ENCODE measurements at regions not wholly inside any gene's neighbourhood (a gene's known extent, or its start where the extent isn't known, plus 50 kb on each side); places are given as distances from the start of the nearest gene placed in this dataset.

DNA sequence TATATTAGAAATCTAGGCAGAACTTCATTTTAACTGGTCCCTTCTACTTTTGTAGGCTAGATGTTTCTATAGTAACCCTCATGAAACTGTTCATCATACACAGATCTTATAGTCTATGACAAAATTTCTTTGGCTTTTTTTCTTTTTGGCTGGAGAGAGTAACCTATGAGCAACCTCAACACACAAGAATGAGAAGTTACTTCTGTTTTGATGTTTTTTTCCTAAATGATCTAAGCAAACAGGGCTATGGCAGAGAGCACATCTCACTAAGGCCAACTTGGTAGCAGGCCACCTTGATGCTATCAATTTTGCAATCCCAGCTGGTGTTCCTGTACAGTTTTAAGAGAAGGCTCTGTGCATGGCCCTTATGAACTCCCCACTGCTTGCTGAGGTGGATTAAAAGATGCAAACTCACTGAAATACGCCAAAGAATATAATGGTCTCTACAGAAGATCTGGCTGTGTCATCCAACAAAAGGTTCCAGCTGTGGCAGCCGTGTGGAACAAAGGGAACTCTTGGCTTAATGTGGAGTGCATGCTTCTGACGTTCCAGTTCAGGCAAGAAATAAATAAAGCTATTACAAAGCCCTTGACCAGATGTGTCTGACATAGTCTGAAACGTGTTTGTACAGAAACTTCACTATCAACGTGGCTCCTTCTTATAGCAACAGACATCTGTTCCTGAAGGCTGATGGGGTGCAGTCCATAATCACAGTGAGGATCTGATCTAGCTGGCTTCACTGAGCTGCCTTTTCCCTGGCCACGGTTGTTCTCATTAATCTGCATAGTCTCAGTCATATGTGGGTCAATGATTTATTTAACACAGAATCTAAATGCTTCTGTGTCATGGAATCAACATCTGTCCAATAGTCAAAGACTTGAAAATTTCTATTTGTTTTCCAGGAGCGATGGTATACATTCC lies 481.1 kb downstream of the BMP2 start:
- no peak for DNase-seq (ENCODE audit: low read depth in 2 of 3, low spot score in 2 of 3)

DNA sequence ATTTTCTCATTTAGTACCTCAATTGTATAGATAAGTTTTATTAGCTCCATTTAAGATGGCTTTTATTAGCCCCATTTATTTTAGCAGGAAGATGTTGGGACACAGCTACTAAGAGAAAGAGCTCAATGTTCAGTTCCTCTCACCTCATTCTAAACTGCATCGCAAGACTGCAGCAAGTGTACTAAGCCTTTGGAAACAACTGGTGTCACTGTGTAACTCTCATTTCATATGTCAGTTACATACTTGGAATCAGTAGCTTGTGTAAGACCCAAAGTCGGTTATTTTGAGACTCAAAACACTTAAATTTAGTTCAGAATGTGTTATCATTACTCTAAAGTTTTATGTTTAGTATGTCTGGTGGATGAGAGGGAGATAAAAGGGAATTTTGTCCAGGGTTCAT lies 482.9 kb downstream of the BMP2 start:
- no peak for DNase-seq (ENCODE audit: low read depth in 2 of 3, low spot score in 2 of 3)

DNA sequence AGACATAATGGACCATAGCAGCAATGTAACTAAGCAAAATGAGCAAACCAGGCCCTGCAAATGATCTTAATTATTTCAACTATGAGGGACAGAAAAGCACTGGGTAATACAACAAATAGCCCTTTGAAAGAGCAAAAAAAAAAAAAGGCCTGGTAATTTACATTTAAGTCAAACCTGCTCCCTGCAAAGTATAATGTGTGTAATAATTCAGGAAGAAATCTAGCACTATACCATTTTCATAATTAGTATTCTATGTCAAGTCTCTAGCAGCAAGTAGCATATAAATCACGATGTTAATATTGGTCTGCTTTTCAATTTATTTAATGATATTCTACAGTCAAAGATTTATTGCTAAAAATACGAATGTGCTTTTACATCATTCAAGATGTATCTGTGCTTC lies 489.6 kb downstream of the BMP2 start:
- DNase-seq (ENCODE audit: low read depth in 2 of 3, low spot score in 2 of 3): no peak

DNA sequence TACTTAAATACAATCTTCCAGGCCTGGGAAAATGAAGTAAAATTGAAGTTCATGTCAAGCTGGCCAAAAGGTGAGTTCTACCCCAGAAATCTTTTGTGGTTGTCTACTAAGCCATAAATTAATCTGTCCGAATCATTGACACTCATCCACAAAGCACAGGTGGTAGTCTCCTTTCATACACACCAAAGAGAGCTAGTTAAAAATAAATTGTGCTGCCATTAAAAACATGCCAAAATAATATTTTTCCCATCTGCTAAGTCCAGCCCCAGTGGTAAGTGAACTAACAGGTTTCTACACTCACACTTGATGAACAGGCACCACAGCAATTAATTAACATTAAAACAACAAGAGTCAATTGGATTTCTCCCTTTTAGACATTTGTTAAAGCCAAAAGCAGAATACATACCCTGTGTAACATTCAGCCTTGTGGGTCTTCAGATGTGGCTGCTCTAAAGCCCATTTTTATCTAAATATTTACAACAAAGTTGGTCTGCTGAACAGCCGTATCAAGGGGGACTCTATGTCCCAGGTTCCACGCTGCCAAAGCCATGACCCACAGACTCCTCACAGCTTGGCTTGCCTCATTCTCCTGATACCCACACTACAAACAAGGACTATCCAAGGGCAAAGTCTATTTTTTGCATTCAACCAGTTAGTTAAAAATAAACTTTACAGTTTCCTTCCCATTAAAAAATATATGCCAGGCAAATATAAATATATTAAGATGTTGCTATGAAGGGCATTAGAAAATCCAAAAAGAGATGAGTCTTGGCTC lies 490.4 kb downstream of the BMP2 start:
- DNase-seq (ENCODE audit: low read depth in 2 of 3, low spot score in 2 of 3): no peak

DNA sequence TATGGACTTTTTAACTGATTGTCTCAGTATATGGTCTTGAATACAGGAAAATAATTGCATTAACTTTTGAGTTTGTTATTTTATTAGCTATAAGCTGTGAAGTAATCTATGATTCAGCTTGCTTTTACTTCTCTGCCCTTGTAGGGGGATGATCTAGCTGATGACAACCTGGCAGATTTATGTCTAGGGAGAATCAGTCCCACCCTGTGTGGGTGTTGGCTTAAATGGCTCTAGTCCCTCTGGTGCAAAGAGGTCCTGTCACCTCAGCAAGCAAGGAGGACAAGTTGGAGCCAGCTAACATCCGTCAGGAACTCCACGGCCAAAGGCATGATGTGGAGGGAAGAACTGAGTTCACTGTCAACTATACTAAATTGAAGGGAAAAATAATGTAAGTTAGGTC lies 495.3 kb downstream of the BMP2 start:
- DNase-seq (ENCODE audit: low read depth in 2 of 3, low spot score in 2 of 3): no peak

DNA sequence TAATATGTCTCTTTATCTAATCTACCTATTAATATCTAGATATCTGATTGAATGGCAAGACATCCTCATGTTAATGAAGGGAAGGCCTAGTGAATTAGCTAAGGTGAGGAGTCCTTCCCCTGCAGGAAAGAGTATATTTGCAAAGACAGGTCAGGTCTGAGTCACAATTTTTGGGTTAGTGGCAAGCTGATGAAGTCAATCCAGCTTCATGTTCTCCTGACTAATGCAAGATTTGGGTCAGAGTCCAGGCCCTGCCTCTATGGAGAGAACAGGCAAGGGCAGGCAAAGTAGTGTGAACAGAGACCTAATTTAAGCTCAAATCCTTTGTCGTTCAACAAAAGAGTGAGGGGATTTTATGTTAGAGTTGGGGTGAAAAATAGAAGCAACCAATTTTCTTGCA lies 496.7 kb downstream of the BMP2 start:
- no peak for DNase-seq (ENCODE audit: low read depth in 2 of 3, low spot score in 2 of 3)

DNA sequence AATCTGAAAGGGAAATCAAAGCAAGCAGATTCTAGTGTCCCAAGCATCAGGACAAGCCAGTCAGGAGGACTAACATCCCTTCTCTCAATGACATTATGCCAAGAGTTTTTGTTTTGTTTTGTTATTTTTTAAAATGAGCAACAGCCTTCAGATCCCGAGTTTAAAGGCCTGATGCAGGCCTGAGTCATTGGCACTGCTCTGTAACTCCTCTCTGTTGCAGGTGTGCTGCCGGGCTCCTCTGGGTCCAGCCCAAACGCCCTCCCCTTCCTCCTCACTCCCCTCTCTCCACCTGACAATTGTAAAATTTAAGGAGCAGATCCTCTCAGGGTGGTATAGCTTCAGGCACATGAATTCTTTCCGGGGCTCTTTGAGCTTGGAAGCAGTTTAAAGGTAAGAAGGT lies 502.0 kb downstream of the BMP2 start:
- DNase-seq (ENCODE audit: low read depth in 2 of 3, low spot score in 2 of 3): no peak

DNA sequence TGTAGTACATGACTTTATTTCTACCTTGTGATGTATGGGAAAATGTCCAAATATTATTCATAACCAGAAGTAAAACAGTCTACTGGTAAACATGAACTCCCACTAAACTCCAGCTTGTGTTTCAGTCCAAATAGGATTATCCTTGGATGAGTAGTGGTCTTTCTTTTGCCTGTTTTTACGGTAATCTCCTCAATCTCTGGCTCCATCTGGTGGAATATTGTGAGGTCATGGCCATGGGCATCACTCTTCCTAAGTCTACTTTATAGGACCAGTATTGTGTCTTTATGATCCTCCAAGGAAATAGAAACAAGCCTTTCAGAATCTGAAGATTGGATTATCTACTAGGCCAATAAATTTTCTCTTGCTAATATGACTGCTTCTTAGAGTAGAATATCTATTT lies 505.0 kb downstream of the BMP2 start:
- no peak for DNase-seq (ENCODE audit: low read depth in 2 of 3, low spot score in 2 of 3)

DNA sequence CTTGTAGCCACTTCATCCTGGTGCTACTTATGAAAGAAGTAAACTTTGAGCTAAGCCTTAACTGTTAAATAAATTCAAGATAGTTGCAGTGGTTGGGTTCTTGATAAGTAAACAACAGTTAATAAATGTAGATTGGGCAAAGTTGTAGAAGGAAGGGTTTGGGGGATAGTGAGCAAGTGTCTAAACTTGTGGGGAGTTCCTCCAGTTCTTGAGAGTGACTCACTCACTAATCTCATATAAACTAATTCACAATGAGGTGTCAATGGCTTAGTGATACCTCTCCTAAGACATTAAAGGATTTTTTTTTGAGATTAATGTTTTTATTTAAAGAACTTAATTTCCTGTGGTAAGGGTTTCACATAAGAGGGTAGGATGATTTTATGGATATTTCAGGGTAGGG lies 507.4 kb downstream of the BMP2 start:
- no peak for DNase-seq (ENCODE audit: low read depth in 2 of 3, low spot score in 2 of 3)

DNA sequence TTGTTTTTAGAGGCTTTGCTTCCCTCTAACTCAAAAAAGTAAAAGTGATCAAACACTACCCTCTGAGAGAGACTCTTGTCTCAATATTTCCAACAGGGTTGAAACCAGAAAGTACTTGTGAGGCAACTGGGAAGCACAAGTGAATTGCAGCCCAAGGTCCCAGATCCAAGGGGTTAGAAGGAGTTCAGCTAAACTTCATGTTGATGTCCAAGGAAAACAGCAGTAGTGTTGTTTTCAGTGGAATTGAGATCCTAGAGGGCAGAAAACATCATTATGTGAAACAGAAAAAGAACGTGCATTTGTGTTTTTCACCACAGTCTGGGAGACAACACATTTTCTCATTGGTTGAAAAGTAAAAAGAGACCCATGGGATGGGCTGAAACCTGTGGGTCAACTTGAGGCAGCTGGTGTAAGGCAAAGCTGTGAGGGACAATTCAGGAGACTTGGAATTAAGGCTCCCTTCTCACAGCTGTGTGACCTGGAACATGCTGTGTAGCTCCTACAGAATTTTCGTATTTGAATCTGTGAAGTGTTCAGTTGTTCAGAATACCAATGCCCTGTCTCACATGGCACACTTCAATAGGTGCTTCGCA lies 508.3 kb downstream of the BMP2 start:
- no peak for DNase-seq (ENCODE audit: low read depth in 2 of 3, low spot score in 2 of 3)

DNA sequence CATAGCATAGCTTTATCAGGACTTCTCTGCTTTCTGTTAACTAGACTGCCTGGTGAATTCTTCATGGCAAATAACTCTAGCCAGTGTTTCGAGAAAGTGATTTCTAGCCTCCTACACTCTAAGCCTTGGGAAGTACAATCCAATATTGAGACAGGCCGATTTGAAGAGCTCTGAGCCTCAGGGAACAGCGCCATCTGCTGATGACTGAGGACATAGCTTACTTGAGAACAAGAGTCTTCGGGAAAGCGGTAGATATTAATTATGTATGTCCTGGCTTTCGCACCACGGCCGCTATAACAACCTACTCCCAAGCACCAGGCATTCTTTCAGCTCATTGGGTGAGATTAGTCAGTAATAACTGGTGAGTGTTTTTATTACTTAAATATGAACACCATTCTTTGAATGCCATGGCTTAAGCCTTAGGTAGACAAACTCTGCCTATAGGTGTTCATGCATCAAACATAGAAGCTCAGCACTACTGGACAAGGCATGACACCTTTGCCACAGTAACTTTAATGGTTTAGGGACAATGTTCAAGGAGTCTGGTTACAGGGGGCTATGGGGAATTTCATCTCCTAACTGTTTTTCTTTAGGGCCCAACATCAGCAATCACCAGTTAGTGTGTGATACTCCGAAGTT lies 518.6 kb downstream of the BMP2 start:
- DNase-seq (ENCODE audit: low read depth in 2 of 3, low spot score in 2 of 3): peak in 1 of 3 experiments; percentile 1

DNA sequence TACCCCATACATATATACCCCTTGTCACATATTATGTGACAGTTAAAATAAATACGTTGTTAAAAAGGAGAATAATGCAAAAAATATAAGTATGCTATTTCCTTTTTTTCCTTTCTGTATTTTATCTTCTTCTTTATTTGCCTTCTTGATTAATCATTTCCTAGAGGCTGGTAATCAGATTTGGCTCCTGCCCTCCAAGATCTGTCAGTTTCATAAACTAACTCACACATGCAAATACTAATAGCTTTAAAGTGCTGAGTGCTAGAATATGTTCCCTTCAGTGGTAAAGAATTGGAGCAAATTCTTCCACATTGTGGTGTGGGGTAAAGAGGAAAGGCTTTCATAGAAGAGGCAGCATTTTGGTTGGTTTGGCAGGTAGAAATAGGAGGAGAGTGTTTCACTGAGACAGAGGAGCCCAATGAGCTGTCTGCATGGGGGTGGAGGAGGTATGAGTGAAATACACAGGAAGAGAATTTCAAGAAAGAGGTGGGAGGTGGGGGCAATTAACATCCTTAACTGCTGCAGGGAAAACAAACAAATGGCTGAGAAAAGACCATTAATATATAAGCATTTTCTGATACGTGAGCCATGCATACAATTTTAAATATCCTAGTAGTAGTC lies 523.9 kb downstream of the BMP2 start:
- no peak for DNase-seq (ENCODE audit: low read depth in 2 of 3, low spot score in 2 of 3)

DNA sequence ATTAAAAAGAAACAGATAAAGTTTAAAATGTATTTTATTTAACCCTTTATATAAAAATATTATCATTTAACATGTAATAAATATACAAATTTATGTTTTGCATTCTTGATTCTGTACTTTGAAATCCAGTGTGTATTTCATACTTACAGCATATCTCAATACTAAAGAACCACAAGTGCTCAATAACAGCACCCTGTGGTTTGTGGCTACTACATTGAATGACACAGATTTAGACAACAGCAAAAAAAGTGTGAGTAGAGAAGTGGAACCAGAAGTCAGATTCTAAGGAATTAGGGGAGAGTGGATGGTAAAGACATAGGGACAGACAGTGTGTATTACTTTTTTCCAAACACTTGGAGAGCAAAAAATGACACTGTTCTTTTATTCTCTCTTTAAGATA lies 524.5 kb downstream of the BMP2 start:
- no peak for DNase-seq (ENCODE audit: low read depth in 2 of 3, low spot score in 2 of 3)

DNA sequence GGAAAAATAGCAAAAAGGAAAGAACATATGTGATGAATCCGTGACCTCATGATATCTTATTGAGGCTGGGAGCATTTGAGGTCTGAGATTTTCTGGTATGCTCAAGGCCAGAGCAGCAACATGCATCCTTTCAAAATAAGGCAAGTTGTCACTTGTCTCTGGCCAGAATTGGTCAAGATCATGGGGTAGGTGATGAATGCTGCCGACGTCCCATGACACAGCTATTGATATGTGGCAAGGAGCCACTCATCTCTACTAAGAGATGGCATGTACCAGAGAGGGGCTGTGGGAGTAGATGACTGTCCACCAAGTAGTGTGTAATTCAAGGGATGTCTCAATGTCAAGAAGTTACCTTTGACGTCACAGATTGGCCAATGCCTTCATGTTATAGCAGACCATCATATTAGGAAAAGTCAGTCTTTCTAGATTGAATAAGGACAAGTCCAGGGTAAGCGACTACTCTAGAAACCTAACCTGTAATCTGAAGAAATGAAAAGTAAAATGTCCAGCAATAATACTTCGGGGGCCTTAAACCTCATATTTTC lies 527.4 kb downstream of the BMP2 start:
- DNase-seq (ENCODE audit: low read depth in 2 of 3, low spot score in 2 of 3): no peak

DNA sequence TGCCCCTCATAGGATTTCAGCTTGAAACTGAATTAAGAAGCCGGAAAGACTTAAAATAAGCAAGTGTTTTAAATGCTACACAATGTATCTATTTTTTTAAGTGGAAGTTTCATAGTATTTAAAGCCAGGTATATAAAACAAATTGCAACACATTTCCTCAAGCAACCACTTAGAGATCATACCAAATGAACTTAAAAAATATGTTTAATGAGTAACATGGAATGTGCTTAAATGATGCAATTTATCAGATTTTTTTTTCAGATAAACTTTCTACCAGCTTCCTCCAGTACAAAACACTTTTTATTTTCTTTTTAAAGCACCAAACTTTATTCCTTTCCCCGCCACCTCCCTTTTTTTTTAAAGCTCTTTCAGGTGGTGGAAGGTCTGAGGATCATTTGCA lies 534.3 kb downstream of the BMP2 start:
- DNase-seq (ENCODE audit: low read depth in 2 of 3, low spot score in 2 of 3): no peak

DNA sequence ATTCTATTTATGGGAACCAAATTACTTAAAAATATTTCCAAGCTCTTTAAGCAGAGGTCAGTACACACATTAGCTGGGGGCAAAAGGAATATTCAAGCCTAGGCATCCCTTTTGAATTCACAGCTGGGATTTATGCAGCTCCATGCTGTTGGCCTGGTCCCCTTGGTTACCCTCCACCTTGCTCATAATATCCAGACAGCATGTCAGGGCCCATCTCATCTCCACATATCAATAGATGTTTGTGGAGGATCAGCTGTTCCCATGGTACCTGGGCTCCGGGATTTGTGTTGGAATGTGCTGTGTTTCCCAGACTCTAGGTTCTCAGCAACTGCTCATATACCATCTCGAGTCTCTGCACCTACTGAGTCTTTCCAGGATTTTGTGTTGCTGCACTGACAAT lies 534.8 kb downstream of the BMP2 start:
- no peak for DNase-seq (ENCODE audit: low read depth in 2 of 3, low spot score in 2 of 3)

DNA sequence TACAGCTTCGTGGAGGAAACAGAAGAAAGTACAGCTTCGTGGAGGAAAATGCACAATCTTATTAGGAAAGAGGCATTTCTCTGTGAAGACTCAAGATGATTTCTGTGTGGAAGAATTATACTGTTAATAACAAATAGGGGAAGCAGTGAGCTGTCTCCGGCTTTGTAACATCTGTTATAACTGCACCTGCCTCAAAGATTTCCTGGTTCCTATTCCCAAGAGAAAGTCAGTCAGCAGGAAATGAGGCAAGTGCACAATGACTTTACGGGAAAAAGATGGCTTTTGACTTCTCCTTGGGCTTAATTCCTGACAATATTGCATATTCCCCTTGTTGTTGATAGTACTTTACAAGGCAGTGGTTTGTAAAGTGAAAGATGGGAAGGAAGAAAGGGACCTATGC lies 538.5 kb downstream of the BMP2 start:
- no peak for DNase-seq (ENCODE audit: low read depth in 2 of 3, low spot score in 2 of 3)

DNA sequence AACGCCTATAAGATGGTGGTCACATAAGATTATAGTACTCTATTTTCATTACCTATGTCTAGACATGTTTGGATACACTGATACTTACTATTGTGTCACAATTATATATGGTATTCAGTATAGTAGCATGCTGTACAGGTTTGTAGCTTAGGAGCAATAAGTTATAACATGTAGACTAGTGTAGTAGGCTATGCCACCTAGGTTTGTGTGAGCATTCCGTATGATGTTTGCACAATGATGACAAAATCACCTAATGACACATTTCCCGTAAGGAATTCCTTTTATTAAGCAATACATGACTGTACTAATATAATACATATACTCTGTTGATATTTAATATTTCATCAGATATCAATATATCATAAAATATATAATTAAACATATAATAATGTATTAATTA lies 540.7 kb downstream of the BMP2 start:
- DNase-seq (ENCODE audit: low read depth in 2 of 3, low spot score in 2 of 3): no peak

DNA sequence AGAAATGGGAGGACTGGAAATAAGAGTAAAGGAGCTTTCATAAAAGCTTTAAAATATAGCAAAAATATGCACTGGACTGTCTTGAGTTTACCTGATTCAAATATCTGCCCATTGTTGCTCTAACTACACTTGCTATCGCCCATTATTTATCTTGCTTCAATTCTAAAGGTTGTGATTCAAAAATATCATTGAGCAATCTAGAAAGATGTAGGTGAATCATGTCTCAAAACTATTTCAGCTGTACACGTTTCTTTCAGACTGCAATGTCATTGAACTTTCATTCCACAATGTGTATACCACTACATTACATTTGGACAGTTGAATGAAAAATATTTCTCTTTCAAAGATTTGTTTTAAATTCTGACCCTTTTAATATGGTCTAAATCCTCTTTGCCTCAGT lies 545.6 kb downstream of the BMP2 start:
- no peak for DNase-seq (ENCODE audit: low read depth in 2 of 3, low spot score in 2 of 3)

DNA sequence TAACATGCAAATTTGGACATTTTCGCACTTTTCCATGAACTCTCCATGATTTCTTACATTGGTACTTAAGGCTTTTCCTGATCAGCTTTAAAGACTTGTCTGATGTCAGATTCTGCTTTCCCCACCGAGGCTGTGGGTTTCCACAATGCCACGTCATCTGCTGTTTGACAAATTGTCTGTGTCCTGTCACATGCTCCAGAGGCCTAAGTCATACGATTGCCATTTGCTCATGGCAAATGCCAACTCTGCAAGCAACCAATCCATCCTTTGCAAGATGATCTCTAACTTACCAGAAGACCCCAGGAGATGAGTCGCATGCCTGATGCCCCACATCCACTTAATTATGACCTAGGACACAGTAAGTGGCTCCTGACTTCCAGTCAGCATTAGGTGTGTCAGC lies 556.5 kb downstream of the BMP2 start:
- DNase-seq (ENCODE audit: low read depth in 2 of 3, low spot score in 2 of 3): no peak

DNA sequence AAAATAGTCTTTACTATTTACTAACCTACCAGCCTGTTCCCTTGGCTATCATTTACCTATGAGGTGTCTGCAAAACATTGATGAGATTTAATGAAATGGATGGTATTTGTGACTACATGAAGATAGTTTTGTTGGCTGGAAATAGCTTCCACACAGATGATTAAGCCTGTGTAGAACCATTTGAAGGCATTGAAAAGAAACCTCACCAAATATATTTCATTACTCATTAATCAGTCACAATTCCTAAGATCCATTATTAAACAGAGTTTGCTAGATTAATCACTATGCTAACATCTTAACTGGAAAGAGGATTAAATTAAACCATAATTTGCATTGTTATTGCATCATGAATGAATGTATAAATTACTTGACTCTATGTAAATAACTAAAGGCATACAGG lies 560.3 kb downstream of the BMP2 start:
- DNase-seq (ENCODE audit: low read depth in 2 of 3, low spot score in 2 of 3): no peak
